NCI-H1417 treated with DMSO at 0.1 percent for 48 hours (cell line): ENCODE measurements at regions not wholly inside any gene's neighbourhood (a gene's known extent, or its start where the extent isn't known, plus 50 kb on each side); places are given as distances from the start of the nearest gene placed in this dataset.

Source experiments
- DNase-seq: peaks from one replicate; lab custom pipeline; 2025; lab: John Stamatoyannopoulos, UW

DNA sequence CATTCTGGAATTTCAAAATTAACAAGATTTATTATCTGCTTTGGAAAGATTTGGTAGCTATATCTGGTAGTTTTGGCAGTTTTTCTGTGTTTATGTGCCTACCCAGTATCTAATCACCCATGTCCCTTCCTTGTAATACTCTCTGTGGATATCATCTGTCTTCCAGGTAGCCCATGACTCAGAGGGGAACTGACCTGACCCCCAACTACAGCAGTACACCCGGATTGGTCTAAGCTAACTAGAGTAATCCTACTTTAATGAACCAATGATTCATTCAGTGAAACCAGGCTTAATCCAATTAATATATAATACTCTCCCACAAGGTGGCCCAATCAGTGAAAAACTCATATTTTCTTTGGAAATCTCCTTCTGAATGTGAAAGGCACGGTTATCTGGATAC lies 295.3 kb upstream of the SULF2 start:
- DNase-seq, result no peak

GRCh38 chr20:48079028-48079427 lies 293.7 kb upstream of the SULF2 start:
- DNase-seq, result no peak

GRCh38 chr20:48076747-48077146 lies 291.5 kb upstream of the SULF2 start:
- no peak for DNase-seq

GRCh38 chr20:48076247-48076646 lies 291.0 kb upstream of the SULF2 start:
- DNase-seq, result no peak

DNA sequence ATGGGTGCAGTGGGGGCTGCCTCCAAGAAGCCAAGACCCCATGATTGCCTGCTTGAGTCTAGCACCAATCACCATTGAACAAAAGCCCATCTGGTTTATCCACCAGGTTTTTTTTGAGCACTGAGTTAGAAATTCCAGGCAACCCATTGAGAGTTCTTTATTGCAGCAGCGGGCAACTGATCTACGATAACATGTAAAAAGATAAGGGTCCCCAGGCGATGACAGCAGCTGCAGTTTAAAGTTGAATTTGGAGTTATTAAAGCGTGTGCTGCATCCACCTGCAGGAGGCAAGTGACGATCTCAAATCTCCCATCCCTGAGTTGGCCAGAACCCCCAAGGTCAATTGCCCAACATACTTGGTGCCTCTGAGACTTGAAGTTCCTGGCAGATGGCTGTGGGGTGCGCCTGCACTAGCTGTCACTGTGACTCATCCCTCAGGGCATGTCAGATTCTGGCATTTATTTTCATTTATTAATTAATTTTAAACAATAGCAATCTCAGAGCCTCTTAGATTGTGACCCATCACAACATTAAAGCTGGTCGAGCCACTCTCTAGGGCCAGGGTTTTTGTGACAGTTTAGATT lies 290.4 kb upstream of the SULF2 start:
- DNase-seq, result no peak

DNA sequence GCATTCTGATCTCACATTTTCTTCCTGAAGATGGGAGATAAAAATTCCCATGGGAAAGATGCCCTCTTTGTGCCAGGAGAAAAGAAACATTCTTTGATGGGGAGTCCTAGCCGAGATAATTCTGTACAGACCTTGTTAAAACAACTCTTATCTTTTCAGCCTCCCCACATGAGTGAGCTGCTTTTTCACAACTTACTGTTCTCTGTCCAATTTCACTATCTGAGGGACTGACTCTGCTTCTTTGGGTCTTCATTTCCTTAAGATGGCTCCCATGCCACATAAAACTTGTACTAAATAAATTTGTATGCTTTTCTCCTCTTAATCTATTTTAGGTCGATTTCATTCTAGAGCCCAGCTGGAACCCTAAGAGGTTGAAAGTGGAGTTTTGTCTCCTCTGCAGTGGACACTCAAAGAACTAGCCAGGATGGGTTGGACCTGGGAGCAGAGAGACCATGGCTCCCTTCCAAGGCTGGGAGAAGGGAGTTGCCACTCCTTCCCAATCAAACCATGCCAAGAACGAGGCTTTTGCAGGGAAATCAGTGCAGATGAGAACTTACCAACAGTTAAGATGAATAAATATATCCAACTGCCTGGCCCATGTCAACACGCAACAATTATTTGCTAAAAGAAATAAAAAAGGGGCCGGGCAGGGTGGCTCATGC lies 285.8 kb upstream of the SULF2 start:
- DNase-seq, result no peak

- no peak for DNase-seq
These were observed 284.3 kb upstream of the SULF2 start for GRCh38 chr20:48069596-48069995.

DNA sequence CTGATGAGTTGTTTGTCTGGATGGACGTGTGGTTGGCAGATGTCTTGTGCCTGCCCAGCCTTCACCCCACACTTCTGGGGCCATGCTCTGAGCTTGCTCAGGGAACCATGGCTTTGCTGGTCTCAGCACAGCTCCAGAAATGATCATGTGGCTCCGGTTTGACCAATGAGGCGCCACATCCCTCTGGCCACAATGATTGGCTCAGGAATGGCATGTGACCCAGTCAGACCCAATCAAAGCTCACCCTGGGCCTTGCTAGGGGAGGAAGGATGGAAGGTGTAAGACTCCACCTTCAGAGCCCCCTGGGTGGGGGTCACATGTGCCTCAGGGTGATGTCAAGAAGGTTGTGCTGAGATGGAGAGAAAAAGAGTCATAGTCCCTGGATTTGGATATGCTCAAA lies 281.6 kb upstream of the SULF2 start:
- DNase-seq, result no peak

DNA sequence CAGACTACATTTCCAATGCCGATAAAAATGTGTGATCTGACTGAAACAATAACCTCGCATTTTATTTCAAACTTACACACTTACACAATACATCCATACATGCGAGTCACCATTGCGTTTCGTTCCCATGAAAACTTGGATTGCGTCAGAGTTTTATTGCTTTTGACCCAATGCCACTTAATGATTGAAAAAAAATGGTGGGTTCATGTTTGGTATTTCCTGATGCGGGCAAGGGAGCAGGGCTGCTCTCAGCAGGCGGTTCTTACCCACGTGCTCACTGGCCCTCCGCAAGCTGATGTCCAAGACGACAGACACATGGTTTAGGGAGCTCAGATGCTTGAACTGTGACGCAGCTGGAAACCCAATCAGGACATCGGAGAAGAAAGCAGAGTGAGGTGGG lies 281.0 kb upstream of the SULF2 start:
- DNase-seq, result no peak

DNA sequence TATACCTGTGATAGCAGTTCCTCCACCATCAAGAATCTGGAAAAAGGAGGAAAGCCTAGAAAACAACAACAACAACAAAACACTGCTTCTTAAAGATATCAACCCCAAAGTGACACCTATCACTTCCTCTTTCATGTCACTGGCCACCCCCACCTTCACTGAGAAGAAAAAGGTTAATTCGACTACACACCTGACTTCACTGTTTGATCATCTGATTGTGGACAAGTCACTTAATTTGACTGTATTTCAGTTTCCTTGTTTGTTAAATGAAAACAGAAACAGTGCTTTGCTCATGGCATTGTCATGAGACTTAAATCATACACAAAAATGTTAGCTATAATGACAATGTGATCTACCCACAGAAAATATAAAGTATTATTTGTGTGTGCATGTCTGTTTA lies 280.6 kb upstream of the SULF2 start:
- no peak for DNase-seq

DNA sequence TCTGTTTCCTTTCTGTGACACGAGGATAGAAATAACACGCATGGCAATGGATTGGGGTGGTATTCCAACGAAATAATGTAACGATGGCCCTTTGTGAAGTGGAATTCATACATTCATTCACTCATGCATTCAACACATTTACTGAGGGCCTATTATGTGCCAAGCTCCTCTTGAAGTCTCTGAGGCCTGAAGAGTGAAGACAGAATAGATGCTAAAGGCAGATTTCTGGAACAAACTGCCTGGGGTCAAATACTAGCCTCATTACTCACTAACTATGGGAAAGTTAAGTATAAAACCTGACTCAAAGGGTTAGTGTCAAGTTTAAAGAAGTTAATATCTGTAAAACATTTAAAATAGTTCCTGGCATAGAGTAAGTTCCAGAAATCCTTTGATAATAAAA lies 279.6 kb upstream of the SULF2 start:
- no peak for DNase-seq

DNA sequence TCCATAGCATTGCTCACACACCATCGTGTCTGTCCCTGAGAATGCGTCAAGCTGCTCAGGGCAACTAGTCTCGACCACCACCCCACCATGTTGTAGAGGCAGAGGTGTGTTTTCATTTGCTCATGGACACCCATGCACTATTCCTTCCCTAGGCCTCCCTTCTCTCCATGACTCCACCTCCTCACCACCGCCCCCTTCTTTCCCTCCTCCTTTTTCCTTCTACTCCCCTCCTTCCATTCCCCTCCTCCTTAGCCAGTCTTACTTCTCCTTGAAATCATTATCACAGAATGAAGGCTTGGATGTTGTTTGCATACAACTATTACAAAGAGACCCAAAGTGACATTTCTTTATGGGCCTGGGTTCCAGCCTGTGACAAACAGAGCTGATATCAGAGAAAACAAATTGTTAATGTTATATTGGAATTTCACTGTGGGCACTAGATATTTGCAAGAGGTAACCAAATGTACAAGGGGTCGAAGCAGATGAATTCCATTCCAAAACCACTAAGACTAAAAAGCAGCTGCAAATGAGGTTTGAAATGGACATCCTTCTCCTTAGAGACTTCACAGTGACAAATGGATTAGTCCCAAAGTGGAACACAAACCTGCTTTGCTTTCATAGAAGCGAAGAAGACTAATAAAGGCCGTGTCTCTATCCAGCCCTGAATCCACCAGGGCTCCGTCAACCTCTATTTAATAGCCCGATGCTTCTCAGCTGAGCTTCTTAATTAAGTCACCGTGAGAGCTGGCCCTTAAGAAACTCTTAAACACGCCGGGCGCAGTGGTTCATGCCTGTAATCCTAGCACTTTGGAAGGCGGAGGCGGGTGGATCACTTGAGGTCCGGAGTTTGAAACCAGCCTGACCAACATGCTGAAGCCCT lies 275.8 kb upstream of the SULF2 start:
- no peak for DNase-seq

DNA sequence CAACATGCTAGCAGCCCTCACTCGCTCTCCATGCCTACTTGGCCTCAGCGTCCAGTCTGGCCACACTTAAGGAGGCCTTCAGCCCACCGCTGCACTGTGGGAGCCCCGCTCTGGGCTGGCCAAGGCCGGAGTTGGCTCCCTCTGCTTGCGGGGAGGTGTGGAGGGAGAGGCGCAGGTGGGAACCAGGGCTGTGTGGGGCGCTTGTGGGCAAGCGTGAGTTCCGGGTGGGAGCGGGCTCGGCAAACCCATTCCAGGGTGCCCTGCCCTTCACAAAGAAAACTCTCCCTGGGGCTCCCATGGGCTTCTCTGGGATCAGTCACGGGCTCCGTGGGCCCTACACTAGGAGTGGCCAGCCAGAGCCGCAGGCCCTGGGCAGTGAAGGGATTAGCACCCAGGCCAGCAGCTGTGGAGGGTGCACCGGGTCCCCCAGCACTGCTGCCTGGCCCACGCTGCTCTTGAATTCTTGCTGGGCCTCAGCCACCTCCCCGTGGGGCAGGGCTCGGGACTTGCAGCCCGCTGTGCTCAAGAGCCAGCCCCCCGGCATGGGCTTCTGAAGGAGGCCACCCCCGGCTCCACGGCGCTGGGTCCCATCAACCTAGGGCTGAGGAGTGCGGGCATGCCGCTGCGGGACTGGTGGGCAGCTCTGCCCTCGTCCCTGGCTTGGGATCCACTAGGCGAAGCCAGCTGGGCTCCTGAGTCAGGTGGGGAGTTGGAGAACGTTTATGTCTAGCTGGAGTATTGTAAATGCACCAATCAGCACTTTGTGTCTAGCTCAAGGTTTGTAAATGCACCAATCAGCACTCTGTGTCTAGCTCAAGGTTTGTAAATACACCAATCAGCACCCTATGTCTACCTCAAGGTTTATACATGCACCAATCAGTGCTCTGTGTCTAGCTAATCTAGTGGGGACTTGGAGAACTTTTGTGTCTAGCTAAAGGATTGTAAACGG lies 273.6 kb upstream of the SULF2 start:
- no peak for DNase-seq

- no peak for DNase-seq
These were observed 272.5 kb upstream of the SULF2 start for GRCh38 chr20:48057739-48058138.

GRCh38 chr20:48057251-48057650 lies 272.0 kb upstream of the SULF2 start:
- no peak for DNase-seq

- no peak for DNase-seq
These were observed 270.9 kb upstream of the SULF2 start for GRCh38 chr20:48056218-48056617.

GRCh38 chr20:48054051-48054450 lies 268.8 kb upstream of the SULF2 start:
- no peak for DNase-seq

DNA sequence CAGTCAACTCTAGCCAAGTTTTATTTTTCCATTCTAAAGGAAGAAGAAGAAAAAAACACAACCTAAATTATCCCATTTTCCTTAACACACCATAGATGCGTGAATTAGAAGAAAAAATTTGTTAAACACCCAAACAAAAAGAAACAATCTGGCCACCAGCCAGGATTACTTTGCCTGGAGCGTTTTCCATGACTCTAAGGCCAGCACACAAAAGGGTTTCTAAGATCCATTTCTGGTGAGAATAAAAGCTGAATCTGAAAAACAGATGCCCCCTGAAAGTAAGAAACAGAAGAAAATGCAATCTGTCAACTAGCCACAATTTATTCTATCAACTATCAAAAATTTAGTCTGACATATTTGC lies 267.2 kb upstream of the SULF2 start:
- DNase-seq, result no peak

DNA sequence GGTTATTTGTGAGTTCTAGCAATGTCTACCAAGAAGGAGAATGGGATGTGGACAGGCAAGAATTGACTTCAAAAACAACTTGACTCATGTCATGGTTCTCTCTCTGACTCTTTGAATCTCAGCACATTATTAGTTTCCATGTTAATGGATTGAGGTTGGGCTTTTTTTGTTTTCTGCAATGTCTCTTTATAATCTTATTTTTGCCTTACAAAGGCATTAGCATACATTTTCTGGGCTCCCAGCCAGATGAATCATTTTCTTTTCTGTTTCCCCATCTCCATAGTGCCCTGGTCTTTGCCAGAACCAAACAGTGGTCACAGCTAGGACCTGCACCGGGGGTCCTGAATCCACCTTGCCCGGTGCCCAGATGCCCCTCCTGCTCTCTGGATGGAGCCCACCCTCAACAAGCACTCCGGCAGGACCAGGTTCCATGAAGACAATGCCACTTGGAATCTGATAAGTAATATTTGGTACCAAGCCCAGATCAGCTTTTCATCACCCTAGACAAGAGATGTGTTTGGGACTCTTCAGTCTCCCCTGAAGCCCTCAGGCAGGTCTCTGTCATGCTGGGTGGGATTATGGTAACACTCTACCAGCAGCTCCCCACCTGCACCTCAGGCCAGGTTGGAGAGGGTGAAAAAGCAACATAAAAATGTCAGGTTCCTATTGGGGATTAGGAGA lies 266.7 kb upstream of the SULF2 start:
- DNase-seq, result no peak

GRCh38 chr20:48049641-48050040 lies 264.4 kb upstream of the SULF2 start:
- DNase-seq, result no peak

DNA sequence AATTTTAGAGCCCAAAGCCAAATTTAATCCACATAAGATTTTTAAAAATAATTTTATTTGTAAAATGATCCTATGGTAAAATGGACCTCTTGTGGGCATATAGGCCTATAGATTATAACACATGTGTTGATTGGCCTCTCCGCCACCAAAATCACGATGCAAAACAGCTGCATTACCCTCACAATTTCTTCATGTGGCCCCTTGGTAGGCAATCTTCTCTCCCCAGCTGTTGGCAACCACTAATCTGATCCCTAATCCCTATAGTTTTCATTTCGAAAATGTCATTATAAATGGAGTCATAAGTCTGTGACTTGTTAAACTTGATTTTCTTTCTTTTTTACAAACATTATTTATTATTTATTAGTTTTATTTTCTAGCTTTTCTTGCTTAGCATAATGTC lies 263.9 kb upstream of the SULF2 start:
- no peak for DNase-seq

DNA sequence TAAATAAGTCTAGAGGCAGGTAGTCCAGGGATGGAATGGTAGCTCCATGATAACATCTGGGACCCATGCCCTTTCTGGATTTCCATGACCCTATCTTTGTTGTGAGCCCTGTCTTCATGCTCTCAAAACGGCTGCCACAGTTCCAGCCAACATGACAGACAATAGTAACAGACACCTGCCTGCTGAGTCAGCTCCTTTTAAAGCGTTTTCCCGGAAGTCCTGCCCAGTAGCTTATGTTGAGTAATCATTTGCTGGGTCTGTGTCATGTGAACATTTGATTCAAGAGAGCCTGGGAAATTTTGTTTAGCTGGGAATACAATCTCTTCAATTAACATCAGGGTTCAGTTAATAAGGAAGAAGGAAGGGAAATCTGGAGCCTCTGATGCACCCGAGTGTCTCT lies 262.2 kb upstream of the SULF2 start:
- no peak for DNase-seq
